HCT116 (cell line): ENCODE measurements at regions not wholly inside any gene's neighbourhood (a gene's known extent, or its start where the extent isn't known, plus 50 kb on each side); places are given as distances from the start of the nearest gene placed in this dataset.

Experiments
- ATAC-seq: fragments of 200-7000 bp; cut with Tn5 transposase; 2 replicates; pipeline ENCODE4 v1.9.1; 2020; ENCODE audit warnings: mild to moderate bottlenecking, moderate library complexity
- BruUV-seq: library from RNA; stranded (reverse); fragments of 400-500 nt; replicated peaks from 2 replicates; lab custom pipeline; 2021; lab: Mats Ljungman, UMichigan
- CTCF ChIA-PET: fragments of 300-600 bp; sonication (Branson Sonifier 250); formaldehyde crosslinking; loops from one replicate; lab custom pipeline; 2021; ENCODE audit warnings: antibody characterized with exemption; lab: Charles Lee
- POLR2A ChIA-PET: fragments of 300-600, 350-600 bp; sonication (Branson Sonifier 250); formaldehyde crosslinking; loops from one replicate; lab custom pipeline; 2021; ENCODE audit warnings: antibody characterized with exemption; lab: Charles Lee
- RAD21 ChIA-PET, 2 experiments: fragments of 300-600 bp; sonication (Branson Sonifier 250); formaldehyde crosslinking; loops; one replicate each; lab custom pipeline; 2023; ENCODE audit warnings: low total read pairs in 2 of 2; ENCODE audit not compliant: uncharacterized antibody in 2 of 2, unreplicated experiment in 2 of 2, low non-redundant PET in 1 of 2; lab: Charles Lee
- DNase-seq: peaks from one replicate; pipeline ENCODE4 v3.0.0-alpha.2; 2010; ENCODE audit warnings: low read depth, low spot score
- H2AFZ ChIP-seq: fragments of 200-600 bp; shearing (Covaris generic), sonication (generic); 2 replicates; pipeline ENCODE4 v1.6.1; 2017; ENCODE audit warnings: low read depth, mixed run types, mixed read lengths, antibody characterized with exemption, low read length; ENCODE audit not compliant: poor library complexity, severe bottlenecking
- H3K27ac ChIP-seq: 2 replicates; pipeline ENCODE4 v1.5.1; 2012; ENCODE audit warnings: low read depth, low read length
- H3K27me3 ChIP-seq: fragments of 200-600 bp; sonication (generic); 2 replicates; pipeline ENCODE4 v1.6.1; 2016; ENCODE audit warnings: mixed run types, low read length, mixed read lengths; ENCODE audit not compliant: insufficient read depth
- H3K36me3 ChIP-seq, 2 experiments: fragments of 200-500 bp in 1 of 2; fragments of 200-600 bp in 1 of 2; sonication (Bioruptor generic) in 1 of 2; sonication (generic) in 1 of 2; 2 replicates each; pipeline versions ENCODE4 v1.5.1 to v1.6.1; 2014 to 2016; ENCODE audit warnings: low read length in 2 of 2, inconsistent platforms in 1 of 2, mixed read lengths in 1 of 2, mixed run types in 1 of 2; ENCODE audit not compliant: insufficient read depth in 2 of 2, control insufficient read depth in 1 of 2
- H3K4me1 ChIP-seq, 2 experiments: fragments of 200-600 bp in 1 of 2; sonication (generic) in 1 of 2; 2 replicates each; pipeline versions ENCODE4 v1.5.1 to v1.6.1; 2012 to 2017; ENCODE audit warnings: low read length in 2 of 2, inconsistent platforms in 1 of 2, mild to moderate bottlenecking in 1 of 2, mixed read lengths in 1 of 2, mixed run types in 1 of 2, moderate library complexity in 1 of 2; ENCODE audit not compliant: insufficient read depth in 2 of 2, control insufficient read depth in 1 of 2
- H3K4me2 ChIP-seq: fragments of 200-600 bp; sonication (generic); 2 replicates; pipeline ENCODE4 v1.6.1; 2017; ENCODE audit warnings: mixed run types, low read length, mixed read lengths
- H3K4me3 ChIP-seq, 2 experiments: fragments of 200-600 bp in 1 of 2; sonication (generic) in 1 of 2; replicated peaks in 1 of 2; 2 replicates each; pipeline ENCODE4 v1.5.1; 2011 to 2016; ENCODE audit warnings: low read length in 2 of 2, control low read depth in 1 of 2, low read depth in 1 of 2, mild to moderate bottlenecking in 1 of 2, mixed read lengths in 1 of 2, mixed run types in 1 of 2
- H3K79me2 ChIP-seq: fragments of 200-600 bp; sonication (generic); 2 replicates; pipeline ENCODE4 v1.6.1; 2017; ENCODE audit warnings: mild to moderate bottlenecking, mixed run types, low read length, moderate library complexity, mixed read lengths; ENCODE audit not compliant: insufficient read depth
- H3K9ac ChIP-seq: fragments of 200-600 bp; sonication (generic); 2 replicates; pipeline ENCODE4 v1.6.1; 2016; ENCODE audit warnings: low read length, mixed read lengths
- H3K9me2 ChIP-seq: fragments of 200-600 bp; sonication (generic), shearing (Covaris generic); 2 replicates; pipeline ENCODE4 v1.6.1; 2017; ENCODE audit warnings: mixed run types, mild to moderate bottlenecking, moderate library complexity; ENCODE audit not compliant: insufficient read depth
- H3K9me3 ChIP-seq, 2 experiments: fragments of 200-500 bp in 1 of 2; fragments of 200-600 bp in 1 of 2; sonication (Bioruptor generic) in 1 of 2; sonication (generic) in 1 of 2; 2 replicates each; pipeline ENCODE4 v1.6.1; 2014 to 2017; ENCODE audit warnings: low read length in 2 of 2, mixed read lengths in 2 of 2, inconsistent platforms in 1 of 2, low read depth in 1 of 2, mild to moderate bottlenecking in 1 of 2, mixed run types in 1 of 2, moderate library complexity in 1 of 2; ENCODE audit not compliant: control insufficient read depth in 1 of 2, insufficient read depth in 1 of 2
- H4K20me1 ChIP-seq: fragments of 200-600 bp; sonication (generic), shearing (Covaris generic); 2 replicates; pipeline ENCODE4 v1.6.1; 2017; ENCODE audit warnings: mixed run types, mild to moderate bottlenecking, moderate library complexity; ENCODE audit not compliant: insufficient read depth
- ATF3 ChIP-seq: IDR thresholded peaks from 2 replicates; pipeline ENCODE4 v1.6.1; 2012
- CBX3 ChIP-seq: IDR thresholded peaks from 2 replicates; pipeline ENCODE4 v1.6.1; 2012; ENCODE audit warnings: low read depth
- CTCF ChIP-seq, 3 experiments: fragments of 200-600 bp in 1 of 3; sonication (generic) in 1 of 3; IDR thresholded peaks in 2 of 3; conservative IDR thresholded peaks in 1 of 3; 2 replicates each; pipeline ENCODE4 v1.5.1; 2012 to 2017; ENCODE audit warnings: low read depth in 2 of 3, low read length in 2 of 3, antibody characterized with exemption in 1 of 3, borderline replicate concordance in 1 of 3, control low read depth in 1 of 3, mild to moderate bottlenecking in 1 of 3, mixed read lengths in 1 of 3, mixed run types in 1 of 3, moderate library complexity in 1 of 3; ENCODE audit not compliant: insufficient read depth in 1 of 3
- EGR1 ChIP-seq: IDR thresholded peaks from 2 replicates; pipeline ENCODE4 v1.6.1; 2012; ENCODE audit warnings: low read depth
- ELF1 ChIP-seq: IDR thresholded peaks from 2 replicates; pipeline ENCODE4 v1.6.1; 2012; ENCODE audit warnings: low read depth, borderline replicate concordance
- EZH2 ChIP-seq: fragments of 200-600 bp; sonication (generic); IDR thresholded peaks from 2 replicates; pipeline ENCODE4 v1.6.1; 2017; ENCODE audit warnings: antibody characterized with exemption, mixed run types
- EZH2phosphoT487 ChIP-seq: fragments of 200-600 bp; IDR thresholded peaks from 2 replicates; pipeline ENCODE4 v1.6.1; 2018; ENCODE audit warnings: antibody characterized with exemption, borderline replicate concordance
- FOSL1 ChIP-seq: IDR thresholded peaks from 2 replicates; pipeline ENCODE4 v1.6.1; 2012; ENCODE audit warnings: low read depth
- JUND ChIP-seq: IDR thresholded peaks from 2 replicates; pipeline ENCODE4 v1.6.1; 2012
- MAX ChIP-seq: IDR thresholded peaks from 2 replicates; pipeline ENCODE4 v1.6.1; 2012
- POLR2A ChIP-seq: IDR thresholded peaks from 2 replicates; pipeline ENCODE4 v1.7.0; 2011; ENCODE audit warnings: borderline replicate concordance; ENCODE audit not compliant: insufficient read depth, insufficient read length; ENCODE audit errors: extremely low read depth
- SIN3A ChIP-seq: IDR thresholded peaks from 2 replicates; pipeline ENCODE4 v1.6.1; 2012; ENCODE audit warnings: low read depth
- SRF ChIP-seq: IDR thresholded peaks from 2 replicates; pipeline ENCODE4 v1.6.1; 2012; ENCODE audit warnings: low read depth
- TCF7L2 ChIP-seq: IDR thresholded peaks from 2 replicates; pipeline ENCODE4 v1.7.0; 2011; ENCODE audit warnings: borderline replicate concordance, inconsistent platforms; ENCODE audit not compliant: insufficient read depth, insufficient read length; ENCODE audit errors: extremely low read depth
- YY1 ChIP-seq: IDR thresholded peaks from 2 replicates; pipeline ENCODE4 v1.6.1; 2011; ENCODE audit warnings: low read length, low read depth, moderate library complexity, mild to moderate bottlenecking; ENCODE audit not compliant: insufficient replicate concordance; ENCODE audit errors: extremely low read depth
- ZFX ChIP-seq: fragments of 450-650 bp; IDR thresholded peaks from 2 replicates; pipeline ENCODE4 v1.6.1; 2017
- ZNF274 ChIP-seq: fragments of 200-500 bp; sonication (Bioruptor generic); IDR thresholded peaks from 2 replicates; pipeline ENCODE4 v1.6.1; 2014; ENCODE audit warnings: mild to moderate bottlenecking, low read depth, low read length, inconsistent platforms
- intact Hi-C: fragments of 100-400 bp; cut with micrococcal nuclease; formaldehyde crosslinking; loops from 2 replicates; pipeline ENCODE4 v1.10.0; 2022

GRCh38 chr5:159775890-159776289 lies 140.4 kb upstream of the ADRA1B start:
- CTCF ChIA-PET = no interaction called here
- no peak overlapping the region for H3K4me2 ChIP-seq
- H3K79me2 ChIP-seq = no peaks in the 10 kb centered on the region
- RAD21 ChIA-PET = no interaction called here
- BruUV-seq = no TSS peak
- DNase-seq (no peak), ATAC-seq (no peak)
- H3K27me3 ChIP-seq = no peaks in the 10 kb centered on the region
- intact Hi-C loops = loop anchor here (5.0 to 10.0 kb wide), 4 partner anchors 126 to 331 kb away; no protein-coding TSS in a partner anchor
- no peaks in the 10 kb centered on the region for H3K36me3 ChIP-seq
- H3K9me3 ChIP-seq = no peaks in the 10 kb centered on the region
- no peaks in the 10 kb centered on the region for H3K9me2 ChIP-seq
- TF ChIP-seq CTCF (IDR thresholded peaks at IDR 0.05 in 2 of 3, conservative IDR thresholded peaks at IDR 0.05 in 1 of 3; ENCODE audit: borderline replicate concordance in 1 of 3, insufficient read depth in 1 of 3, low read depth in 2 of 3, low read length in 2 of 3) (no peak), ZNF274 (no peak), MAX (no peak), JUND (no peak), SRF (no peak), EZH2 (no peak), SIN3A (no peak), FOSL1 (no peak), POLR2A (no peak), EGR1 (no peak), ZFX (no peak), EZH2phosphoT487 (no peak), TCF7L2 (no peak), ELF1 (no peak), CBX3 (no peak), YY1 (no peak), ATF3 (no peak)
- H2AFZ ChIP-seq = no peak overlapping the region
- H3K4me3 ChIP-seq = no peak overlapping the region
- H3K9ac ChIP-seq = no peak overlapping the region
- no peaks in the 10 kb centered on the region for H4K20me1 ChIP-seq
- H3K27ac ChIP-seq = no peak overlapping the region
- H3K4me1 ChIP-seq = peaks cover 11 to 54% of the 10 kb centered on the region in 2 experiments; a peak in 3 of 4 replicates
- POLR2A ChIA-PET = no interaction called here
